ENCODE measurements at regions not wholly inside any gene's neighbourhood (a gene's known extent, or its start where the extent isn't known, plus 50 kb on each side); places are given as distances from the start of the nearest gene placed in this dataset.

DNA sequence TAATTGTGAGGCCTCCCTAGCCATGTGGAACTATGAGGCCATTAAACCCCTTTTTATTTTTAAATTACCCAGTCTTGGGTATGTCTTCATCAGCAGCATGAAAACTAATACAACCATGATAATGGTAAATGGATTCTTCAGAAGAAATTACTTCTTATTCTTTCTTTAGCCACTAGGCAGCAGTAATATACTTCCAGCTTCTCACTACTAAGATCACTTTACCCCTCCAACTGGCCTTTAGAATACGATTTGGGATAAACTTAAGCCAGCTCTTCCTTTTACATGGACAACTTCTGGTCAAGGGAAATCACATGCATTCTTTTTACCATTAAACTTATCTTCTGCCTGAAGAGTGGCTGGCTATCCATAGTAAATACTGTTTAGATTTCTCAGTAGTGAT is 355.4 kb downstream of the MAN2A1 start:
- TF ChIP-seq, protein P1, sequence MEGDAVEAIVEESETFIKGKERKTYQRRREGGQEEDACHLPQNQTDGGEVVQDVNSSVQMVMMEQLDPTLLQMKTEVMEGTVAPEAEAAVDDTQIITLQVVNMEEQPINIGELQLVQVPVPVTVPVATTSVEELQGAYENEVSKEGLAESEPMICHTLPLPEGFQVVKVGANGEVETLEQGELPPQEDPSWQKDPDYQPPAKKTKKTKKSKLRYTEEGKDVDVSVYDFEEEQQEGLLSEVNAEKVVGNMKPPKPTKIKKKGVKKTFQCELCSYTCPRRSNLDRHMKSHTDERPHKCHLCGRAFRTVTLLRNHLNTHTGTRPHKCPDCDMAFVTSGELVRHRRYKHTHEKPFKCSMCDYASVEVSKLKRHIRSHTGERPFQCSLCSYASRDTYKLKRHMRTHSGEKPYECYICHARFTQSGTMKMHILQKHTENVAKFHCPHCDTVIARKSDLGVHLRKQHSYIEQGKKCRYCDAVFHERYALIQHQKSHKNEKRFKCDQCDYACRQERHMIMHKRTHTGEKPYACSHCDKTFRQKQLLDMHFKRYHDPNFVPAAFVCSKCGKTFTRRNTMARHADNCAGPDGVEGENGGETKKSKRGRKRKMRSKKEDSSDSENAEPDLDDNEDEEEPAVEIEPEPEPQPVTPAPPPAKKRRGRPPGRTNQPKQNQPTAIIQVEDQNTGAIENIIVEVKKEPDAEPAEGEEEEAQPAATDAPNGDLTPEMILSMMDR (IDR thresholded peaks at IDR 0.05; ENCODE audit: borderline replicate concordance, extremely low read depth, low read length, poor library complexity, severe bottlenecking), result no peak
- TF ChIP-seq EZH2 (IDR thresholded peaks at IDR 0.05; ENCODE audit: borderline replicate concordance, low read depth, low read length, severe bottlenecking), result no peak

Data from DND-41 (cell line).